ENCODE measurements at regions not wholly inside any gene's neighbourhood (a gene's known extent, or its start where the extent isn't known, plus 50 kb on each side); places are given as distances from the start of the nearest gene placed in this dataset.

DNA sequence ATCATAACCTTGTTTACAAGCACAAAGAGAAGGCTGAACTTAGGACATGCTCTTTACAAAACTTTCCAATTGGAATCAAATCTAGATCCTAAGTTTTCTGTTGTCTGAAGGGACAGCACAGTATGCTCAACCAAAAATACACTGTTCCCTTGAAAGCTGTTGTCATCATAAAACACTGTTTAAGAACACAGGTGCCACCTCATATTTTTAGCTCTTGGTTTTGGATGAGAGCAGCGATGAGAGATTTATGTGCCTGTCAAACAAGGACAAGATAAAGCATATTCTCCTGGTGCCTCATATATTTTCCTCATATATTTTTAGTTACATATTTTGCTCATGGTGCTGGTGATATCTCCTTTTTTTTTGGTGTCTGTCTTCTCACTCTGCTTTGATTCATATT is 788.4 kb downstream of the AACS start (continued):
- TF ChIP-seq, protein P1, sequence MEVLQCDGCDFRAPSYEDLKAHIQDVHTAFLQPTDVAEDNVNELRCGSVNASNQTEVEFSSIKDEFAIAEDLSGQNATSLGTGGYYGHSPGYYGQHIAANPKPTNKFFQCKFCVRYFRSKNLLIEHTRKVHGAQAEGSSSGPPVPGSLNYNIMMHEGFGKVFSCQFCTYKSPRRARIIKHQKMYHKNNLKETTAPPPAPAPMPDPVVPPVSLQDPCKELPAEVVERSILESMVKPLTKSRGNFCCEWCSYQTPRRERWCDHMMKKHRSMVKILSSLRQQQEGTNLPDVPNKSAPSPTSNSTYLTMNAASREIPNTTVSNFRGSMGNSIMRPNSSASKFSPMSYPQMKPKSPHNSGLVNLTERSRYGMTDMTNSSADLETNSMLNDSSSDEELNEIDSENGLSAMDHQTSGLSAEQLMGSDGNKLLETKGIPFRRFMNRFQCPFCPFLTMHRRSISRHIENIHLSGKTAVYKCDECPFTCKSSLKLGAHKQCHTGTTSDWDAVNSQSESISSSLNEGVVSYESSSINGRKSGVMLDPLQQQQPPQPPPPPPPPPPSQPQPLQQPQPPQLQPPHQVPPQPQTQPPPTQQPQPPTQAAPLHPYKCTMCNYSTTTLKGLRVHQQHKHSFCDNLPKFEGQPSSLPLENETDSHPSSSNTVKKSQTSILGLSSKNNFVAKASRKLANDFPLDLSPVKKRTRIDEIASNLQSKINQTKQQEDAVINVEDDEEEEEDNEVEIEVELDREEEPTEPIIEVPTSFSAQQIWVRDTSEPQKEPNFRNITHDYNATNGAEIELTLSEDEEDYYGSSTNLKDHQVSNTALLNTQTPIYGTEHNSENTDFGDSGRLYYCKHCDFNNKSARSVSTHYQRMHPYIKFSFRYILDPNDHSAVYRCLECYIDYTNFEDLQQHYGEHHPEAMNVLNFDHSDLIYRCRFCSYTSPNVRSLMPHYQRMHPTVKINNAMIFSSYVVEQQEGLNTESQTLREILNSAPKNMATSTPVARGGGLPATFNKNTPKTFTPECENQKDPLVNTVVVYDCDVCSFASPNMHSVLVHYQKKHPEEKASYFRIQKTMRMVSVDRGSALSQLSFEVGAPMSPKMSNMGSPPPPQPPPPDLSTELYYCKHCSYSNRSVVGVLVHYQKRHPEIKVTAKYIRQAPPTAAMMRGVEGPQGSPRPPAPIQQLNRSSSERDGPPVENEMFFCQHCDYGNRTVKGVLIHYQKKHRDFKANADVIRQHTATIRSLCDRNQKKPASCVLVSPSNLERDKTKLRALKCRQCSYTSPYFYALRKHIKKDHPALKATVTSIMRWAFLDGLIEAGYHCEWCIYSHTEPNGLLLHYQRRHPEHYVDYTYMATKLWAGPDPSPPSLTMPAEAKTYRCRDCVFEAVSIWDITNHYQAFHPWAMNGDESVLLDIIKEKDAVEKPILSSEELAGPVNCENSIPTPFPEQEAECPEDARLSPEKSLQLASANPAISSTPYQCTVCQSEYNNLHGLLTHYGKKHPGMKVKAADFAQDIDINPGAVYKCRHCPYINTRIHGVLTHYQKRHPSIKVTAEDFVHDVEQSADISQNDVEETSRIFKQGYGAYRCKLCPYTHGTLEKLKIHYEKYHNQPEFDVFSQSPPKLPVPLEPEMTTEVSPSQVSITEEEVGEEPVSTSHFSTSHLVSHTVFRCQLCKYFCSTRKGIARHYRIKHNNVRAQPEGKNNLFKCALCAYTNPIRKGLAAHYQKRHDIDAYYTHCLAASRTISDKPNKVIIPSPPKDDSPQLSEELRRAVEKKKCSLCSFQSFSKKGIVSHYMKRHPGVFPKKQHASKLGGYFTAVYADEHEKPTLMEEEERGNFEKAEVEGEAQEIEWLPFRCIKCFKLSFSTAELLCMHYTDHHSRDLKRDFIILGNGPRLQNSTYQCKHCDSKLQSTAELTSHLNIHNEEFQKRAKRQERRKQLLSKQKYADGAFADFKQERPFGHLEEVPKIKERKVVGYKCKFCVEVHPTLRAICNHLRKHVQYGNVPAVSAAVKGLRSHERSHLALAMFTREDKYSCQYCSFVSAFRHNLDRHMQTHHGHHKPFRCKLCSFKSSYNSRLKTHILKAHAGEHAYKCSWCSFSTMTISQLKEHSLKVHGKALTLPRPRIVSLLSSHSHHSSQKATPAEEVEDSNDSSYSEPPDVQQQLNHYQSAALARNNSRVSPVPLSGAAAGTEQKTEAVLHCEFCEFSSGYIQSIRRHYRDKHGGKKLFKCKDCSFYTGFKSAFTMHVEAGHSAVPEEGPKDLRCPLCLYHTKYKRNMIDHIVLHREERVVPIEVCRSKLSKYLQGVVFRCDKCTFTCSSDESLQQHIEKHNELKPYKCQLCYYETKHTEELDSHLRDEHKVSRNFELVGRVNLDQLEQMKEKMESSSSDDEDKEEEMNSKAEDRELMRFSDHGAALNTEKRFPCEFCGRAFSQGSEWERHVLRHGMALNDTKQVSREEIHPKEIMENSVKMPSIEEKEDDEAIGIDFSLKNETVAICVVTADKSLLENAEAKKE (CRISPR knock-in tag; IDR thresholded peaks at IDR 0.05): no peak

DNA sequence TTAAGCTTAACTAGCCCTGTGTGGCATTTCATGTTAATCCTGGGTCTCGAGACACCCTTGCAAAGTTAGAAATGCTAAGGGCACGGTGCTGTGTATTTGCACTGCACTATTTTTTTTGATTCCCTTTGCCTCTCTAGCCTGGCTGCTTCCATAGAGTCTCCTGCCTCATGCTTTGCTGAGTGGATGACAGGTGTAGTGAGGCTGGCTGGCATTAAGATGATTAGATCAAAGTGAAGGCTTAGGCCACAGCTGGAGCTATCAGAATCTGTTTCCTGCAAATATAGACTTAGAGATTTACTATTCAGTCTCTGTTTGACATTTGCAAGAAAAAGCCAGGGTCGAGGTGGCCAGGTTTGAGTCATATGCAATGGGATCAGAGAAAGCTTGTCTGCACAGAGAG is 791.1 kb downstream of the AACS start:
- Histone ChIP-seq H3K4me3 (no peak overlapping the region), H2AFZ (no peak overlapping the region), H3K36me3 (ENCODE audit: insufficient read depth) (no peaks in the 10 kb centered on the region; the same call in 1 of the 2 replicates), H3K27me3 (ENCODE audit: insufficient read depth) (no peaks in the 10 kb centered on the region), H3K9me2 (ENCODE audit: insufficient read depth) (no peaks in the 10 kb centered on the region), H3K4me2 (no peak overlapping the region), H3K4me1 (ENCODE audit: insufficient read depth) (no peaks in the 10 kb centered on the region), H3K79me2 (replicated peaks; ENCODE audit: insufficient read depth) (no peaks in the 10 kb centered on the region), H3F3A (replicated peaks; ENCODE audit: low read depth) (no peaks in the 10 kb centered on the region), H4K20me1 (replicated peaks; ENCODE audit: insufficient read depth) (no peaks in the 10 kb centered on the region), H3K27ac (ENCODE audit: low read depth) (no peak overlapping the region)
- ATAC-seq: no peak
- peaks cover 31% of the 10 kb centered on the region for H3K36me3 Mint-ChIP-seq (ENCODE audit: low read depth)
- H3K4me3 Mint-ChIP-seq: no peak overlapping the region
- H3K4me1 Mint-ChIP-seq: no peaks in the 10 kb centered on the region
- peaks cover 95% of the 10 kb centered on the region for H3K9me3 Mint-ChIP-seq
- no peak overlapping the region for H3K27ac Mint-ChIP-seq
- DNase-seq (ENCODE audit: low spot score): no peak
- no peaks in the 10 kb centered on the region for H3K27me3 Mint-ChIP-seq (ENCODE audit: insufficient read depth, low read depth, poor library complexity)
- TF ChIP-seq, protein P2, sequence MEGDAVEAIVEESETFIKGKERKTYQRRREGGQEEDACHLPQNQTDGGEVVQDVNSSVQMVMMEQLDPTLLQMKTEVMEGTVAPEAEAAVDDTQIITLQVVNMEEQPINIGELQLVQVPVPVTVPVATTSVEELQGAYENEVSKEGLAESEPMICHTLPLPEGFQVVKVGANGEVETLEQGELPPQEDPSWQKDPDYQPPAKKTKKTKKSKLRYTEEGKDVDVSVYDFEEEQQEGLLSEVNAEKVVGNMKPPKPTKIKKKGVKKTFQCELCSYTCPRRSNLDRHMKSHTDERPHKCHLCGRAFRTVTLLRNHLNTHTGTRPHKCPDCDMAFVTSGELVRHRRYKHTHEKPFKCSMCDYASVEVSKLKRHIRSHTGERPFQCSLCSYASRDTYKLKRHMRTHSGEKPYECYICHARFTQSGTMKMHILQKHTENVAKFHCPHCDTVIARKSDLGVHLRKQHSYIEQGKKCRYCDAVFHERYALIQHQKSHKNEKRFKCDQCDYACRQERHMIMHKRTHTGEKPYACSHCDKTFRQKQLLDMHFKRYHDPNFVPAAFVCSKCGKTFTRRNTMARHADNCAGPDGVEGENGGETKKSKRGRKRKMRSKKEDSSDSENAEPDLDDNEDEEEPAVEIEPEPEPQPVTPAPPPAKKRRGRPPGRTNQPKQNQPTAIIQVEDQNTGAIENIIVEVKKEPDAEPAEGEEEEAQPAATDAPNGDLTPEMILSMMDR (conservative IDR thresholded peaks at IDR 0.05; ENCODE audit: low read depth in 2 of 2): no peak
- TF ChIP-seq, protein P1 (CRISPR knock-in tag; IDR thresholded peaks at IDR 0.05): no peak
